HG03469 (cell line): ENCODE measurements at regions not wholly inside any gene's neighbourhood (a gene's known extent, or its start where the extent isn't known, plus 50 kb on each side); places are given as distances from the start of the nearest gene placed in this dataset.
A peak's percentile ranks its signal among the peaks of the same experiment; 100 is the strongest.

Experiments used
- ATAC-seq: cut with Tn5 transposase; IDR thresholded peaks from one replicate; pipeline ENCODE4 v1.9.1; 2021; ENCODE audit warnings: mild to moderate bottlenecking, moderate library complexity, moderate number of reproducible peaks; ENCODE audit not compliant: unreplicated experiment

DNA sequence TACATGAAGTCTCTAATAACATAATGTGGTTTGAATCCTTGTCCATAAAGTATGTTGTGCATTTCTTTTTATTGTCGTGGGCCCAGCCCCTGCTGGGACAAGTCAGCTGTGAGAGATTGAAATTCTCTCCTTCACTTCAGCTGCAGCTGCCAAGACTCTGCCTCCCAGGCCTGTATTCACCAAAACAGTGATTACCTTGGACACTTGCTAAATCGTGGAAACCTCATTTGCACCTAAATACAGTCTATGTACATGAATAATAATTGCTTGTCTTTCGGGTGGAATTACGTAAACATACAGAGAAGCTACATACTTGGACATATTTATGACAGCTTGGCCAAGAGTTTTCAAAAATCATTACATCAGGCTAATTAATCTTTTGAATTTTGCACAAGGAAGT is 898.5 kb upstream of the SEMA6A start:
- no peak for ATAC-seq

- no peak for ATAC-seq
Observed at GRCh38 chr5:117463881-117464570, 889.4 kb upstream of the SEMA6A start.

GRCh38 chr5:117461966-117462365 is 887.3 kb upstream of the SEMA6A start:
- ATAC-seq: no peak

DNA sequence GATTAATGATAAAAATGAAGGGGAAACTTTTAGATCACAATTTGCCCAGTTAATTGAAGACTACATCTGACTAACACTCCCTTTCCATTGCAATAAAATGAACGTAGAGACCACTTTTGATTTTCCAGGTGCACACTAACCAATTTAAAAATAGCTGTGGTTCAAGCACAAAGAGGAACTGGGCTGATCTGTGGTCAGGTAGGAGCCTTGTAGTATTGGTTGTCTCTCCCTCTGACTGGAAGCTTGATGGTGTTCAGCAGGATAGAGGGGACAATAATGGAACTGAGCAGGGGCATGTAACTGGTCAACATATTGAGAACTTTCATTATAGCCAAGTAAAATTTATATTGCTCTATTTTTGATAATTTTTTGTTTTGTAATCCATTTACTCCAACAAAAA is 886.8 kb upstream of the SEMA6A start:
- ATAC-seq: peak; percentile 80

DNA sequence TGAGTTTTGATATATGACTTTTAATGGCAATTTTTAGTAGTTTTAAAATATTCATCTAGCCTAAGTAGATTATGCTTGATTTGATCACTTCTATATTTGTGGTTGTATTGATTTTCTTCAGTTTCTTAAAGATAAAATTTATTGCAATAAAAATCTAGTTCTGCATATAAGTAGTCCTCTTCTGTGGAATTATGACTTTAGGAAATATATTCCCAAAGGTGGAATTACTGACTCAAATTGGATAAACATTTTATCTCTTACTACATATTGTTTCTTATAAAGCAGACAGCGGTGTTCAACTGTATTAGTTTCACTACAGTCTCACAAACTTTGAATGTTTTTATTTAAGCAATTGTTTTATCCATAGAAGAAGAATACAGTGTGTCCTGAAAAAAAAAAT is 883.0 kb upstream of the SEMA6A start:
- no peak for ATAC-seq

DNA sequence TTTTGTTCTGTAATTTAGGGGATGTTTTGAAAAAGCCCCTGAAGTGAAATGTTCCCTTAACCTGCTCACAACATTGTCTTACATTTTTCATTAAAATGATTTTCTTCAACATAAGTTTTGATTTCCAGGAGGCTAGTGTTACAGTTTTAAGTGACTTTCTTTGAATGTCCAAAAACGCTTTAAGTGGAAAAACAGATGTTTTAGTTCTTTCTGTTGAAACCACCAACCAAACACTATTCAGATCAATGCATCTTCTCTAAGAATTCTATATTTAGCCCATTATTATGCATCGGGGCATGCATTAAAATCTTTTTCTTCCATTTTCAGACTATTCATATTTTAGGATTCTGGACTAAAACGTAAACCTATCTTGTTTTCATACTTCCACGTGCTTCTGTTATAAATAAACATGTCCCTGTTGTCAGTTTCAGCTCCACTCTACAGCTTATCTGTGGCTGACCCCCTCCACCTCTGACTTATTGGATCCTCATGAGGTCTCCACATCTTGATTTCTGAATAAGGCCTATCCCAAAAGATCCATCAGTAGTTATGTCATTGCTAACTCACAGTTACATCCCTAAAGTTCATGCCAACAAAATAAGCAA is 882.3 kb upstream of the SEMA6A start:
- no peak for ATAC-seq

DNA sequence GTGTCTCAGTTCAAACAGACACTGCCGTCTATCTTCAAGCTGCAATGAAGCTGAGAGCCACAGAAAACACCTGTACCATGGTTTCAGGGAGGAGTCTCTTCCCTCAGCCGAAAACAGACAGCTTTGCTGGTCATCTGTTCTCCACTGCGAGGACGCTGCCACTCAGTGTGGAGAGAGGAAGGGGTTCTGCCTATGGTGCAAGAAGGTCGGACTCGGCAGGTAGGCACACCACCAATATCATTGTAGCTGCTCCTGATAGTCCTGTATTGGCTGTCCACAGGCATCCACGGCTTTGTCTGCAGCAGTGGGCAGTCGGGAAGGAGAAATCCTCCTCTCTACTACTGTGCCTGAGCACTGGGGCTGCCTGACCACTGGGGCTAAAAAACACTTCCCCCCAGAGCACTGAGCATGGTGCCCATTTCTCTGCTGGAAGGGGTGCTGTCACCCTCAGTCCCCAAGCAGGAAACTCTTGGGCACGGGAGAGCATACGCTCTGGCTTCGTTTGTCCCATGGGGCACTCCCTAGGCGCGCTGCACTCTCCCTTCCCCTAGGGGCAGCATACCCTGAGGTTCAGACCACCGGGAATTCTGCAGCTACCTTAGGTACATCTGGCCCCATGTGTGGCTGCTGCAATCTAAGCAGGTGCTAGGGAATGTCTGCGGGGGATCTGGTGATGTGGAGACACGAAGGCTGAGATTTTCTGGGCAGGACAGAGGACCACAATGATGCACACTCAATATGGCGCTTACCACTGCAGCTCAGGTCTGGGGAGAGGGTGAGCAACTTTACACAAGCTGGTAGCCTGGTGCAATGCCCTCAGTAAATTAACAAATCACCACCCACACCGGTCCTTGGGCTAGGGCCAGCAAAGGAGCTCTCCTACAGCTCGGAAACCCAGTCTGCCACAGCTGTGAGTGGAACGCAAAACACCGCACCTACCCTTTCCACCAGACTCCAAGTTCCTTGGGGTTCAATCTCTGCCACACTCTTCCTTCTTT is 880.9 kb upstream of the SEMA6A start:
- no peak for ATAC-seq

DNA sequence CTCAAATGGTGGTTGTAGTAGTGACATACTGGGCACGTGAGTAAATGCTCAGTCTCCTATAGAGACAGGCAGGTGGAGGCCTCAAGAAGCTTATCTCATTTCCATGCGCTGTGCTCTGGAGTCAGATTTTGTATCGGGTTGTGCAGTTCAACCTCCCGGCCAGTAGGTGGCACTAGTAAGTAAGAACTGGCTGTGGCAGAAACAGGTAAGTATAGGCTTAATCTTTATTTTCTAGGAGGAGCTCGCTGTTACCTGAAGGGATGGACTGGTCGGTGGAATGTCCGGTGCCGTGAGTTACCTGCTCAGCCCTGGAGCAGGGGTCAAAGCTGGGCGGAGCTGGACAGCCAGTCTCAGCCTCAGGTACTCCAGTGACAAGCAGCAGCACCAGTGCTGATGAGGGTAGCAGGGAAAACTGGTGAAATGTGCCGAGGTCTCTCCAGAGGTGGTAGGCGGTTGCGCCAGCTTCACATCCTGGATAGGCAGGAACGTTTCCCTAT is 880.1 kb upstream of the SEMA6A start:
- peak; percentile 89 for ATAC-seq

GRCh38 chr5:117436846-117437245 is 862.2 kb upstream of the SEMA6A start:
- no peak for ATAC-seq

GRCh38 chr5:117435203-117435602 is 860.6 kb upstream of the SEMA6A start:
- no peak for ATAC-seq

DNA sequence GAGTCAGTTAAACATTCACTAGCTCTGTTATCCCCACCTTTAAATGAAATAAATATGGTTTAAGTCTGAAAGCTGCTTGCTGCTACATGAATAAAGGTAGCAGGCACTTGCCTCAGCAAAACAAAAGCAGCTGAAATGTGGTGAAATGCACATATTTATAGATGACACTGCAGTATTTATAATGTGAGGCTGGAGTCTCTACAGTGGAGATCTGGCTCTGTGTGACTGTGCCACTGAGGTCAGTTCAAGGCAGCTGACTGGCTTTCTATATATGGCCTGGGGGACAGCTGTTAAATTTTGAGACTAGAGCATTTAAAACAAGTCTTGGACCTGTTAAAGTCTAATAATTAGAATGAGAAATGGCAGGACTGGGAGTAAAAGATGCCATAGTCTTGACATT is 859.6 kb upstream of the SEMA6A start:
- ATAC-seq: no peak

DNA sequence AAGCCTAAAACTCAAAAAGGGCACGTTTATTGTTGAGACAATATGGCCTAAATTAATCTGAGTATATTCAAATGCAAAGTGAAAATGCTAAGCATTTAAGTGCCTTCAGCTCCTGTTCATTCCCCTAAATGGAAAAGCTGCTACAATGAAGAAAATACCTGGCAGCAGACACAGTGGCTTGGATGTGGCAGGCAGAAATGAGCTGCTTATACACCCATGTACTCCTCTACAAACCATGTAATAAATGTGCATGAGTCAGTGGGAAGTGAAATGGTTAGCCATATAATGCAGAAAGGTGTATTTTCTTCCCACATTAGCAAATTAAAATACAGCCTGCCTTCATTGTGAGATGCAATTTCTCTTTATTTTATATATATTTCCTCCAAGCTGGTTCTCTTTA is 859.2 kb upstream of the SEMA6A start:
- ATAC-seq: no peak

DNA sequence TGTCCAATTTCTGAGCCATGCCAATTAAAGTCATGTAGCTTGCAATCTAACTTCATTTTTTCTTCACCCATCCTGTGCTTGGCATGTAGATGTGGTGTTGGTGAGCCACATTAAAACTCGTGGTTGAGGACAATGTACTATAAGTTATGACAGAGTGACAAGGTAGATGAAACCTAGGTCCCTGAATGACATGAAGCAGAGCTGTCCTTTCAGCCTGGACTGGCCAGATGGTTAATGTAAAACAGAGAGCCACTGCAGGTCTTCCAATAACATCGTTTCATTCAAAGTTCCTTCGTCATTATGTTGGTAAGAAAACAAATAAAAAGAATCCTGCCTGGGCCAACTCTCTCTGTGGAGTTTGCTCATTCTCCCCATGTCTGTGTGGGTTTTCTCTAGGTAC is 856.5 kb upstream of the SEMA6A start:
- no peak for ATAC-seq

GRCh38 chr5:117425163-117425562 is 850.5 kb upstream of the SEMA6A start:
- no peak for ATAC-seq

- ATAC-seq: no peak
Observed at GRCh38 chr5:117424559-117424958, 849.9 kb upstream of the SEMA6A start.

GRCh38 chr5:117417501-117417900 is 842.9 kb upstream of the SEMA6A start:
- no peak for ATAC-seq

DNA sequence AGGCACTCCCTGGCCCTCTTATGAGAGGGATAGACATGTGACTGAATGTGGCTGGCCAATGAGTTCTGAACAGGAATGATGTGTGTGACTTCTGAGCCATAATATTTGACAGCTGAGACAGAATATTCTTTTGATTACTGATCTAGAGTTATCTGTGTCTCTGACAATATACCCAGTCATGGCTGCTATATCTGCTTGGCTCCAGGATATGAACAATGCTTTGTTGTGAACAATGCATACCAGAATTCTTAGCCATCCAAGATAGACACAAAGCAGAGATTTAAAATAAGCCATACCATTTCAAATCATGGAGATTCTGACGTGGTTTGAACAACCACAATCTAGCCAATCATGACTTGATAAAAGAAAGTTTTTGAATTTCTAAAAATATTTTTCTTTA is 840.3 kb upstream of the SEMA6A start:
- ATAC-seq: no peak

- no peak for ATAC-seq
Observed at GRCh38 chr5:117411701-117412100, 837.1 kb upstream of the SEMA6A start.

DNA sequence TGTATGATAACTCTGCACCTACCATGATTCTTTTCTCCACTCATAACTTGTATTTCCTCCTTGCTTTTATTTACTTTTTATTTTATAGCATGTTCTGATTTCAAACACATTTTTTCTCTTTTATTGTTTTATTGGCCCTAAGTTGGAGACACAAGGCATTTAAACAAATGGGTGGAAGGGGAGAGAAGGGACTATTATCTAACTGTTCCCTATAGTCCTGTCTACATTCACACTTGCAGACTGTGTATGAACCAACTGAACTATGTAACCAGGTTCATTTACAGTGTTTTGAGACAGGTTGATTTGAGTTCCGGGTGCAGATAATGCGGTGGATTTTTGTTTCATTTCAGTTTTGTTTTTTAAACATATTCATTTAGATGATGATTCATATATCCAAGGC is 830.6 kb upstream of the SEMA6A start:
- no peak for ATAC-seq

DNA sequence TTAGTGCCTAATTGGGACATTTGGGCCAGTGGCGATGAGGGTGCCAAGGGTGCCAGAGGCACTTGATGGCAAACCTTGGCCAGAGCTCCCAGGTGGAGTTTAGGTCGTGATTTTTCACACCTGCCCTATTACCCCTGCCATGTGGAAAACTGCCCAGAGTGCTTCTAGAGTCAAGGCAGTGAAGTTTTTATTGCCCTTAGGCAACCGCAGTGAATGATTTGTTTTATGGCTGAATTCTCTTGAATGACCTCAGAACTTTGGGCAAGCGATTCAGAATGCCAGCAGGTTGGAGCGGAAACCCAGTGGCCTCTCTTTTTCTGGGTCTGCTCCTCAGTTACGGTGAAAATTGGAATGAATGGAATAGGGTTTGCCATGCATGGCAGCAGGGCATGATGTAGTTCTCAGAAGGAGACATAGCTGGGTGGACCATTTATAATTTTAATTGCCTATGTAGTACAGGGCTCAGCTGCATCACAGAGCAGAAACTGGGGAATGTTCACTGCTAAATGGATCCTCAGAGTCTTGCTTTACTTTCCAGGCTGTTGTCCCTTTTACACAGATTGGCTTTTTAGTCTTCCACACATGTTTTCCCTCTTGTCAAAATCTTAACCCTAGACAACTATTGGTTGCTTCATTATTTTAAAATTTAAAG is 820.0 kb upstream of the SEMA6A start:
- ATAC-seq: no peak

- no peak for ATAC-seq
Observed at GRCh38 chr5:117393125-117393524, 818.5 kb upstream of the SEMA6A start.
